Activated naive CD4-positive, alpha-beta T cell treated with anti-CD3 and anti-CD28 coated beads, Interleukin-2, amount 50 U/mL, for 24 hours (primary cell): ENCODE measurements at regions not wholly inside any gene's neighbourhood (a gene's known extent, or its start where the extent isn't known, plus 50 kb on each side); places are given as distances from the start of the nearest gene placed in this dataset.

ENCODE experiments used
- H3K27ac Mint-ChIP-seq: one replicate; pipeline ENCODE4 v1.8.0; 2021; ENCODE audit warnings: mild to moderate bottlenecking, mixed read lengths
- H3K27me3 Mint-ChIP-seq: one replicate; pipeline ENCODE4 v1.8.0; 2021; ENCODE audit warnings: mixed read lengths
- H3K36me3 Mint-ChIP-seq: one replicate; pipeline ENCODE4 v1.8.0; 2021; ENCODE audit warnings: mixed read lengths
- H3K4me1 Mint-ChIP-seq: one replicate; pipeline ENCODE4 v1.8.0; 2021; ENCODE audit warnings: mixed read lengths
- H3K4me3 Mint-ChIP-seq: one replicate; pipeline ENCODE4 v1.8.0; 2021; ENCODE audit warnings: mild to moderate bottlenecking, mixed read lengths
- H3K9me3 Mint-ChIP-seq: one replicate; pipeline ENCODE4 v1.8.0; 2021; ENCODE audit warnings: mixed read lengths

- no peaks in the 10 kb centered on the region for H3K4me1 Mint-ChIP-seq
- H3K4me3 Mint-ChIP-seq: no peak overlapping the region
- H3K27ac Mint-ChIP-seq: no peak overlapping the region
- H3K27me3 Mint-ChIP-seq: no peaks in the 10 kb centered on the region
- H3K36me3 Mint-ChIP-seq: no peaks in the 10 kb centered on the region
- peaks cover 5% of the 10 kb centered on the region for H3K9me3 Mint-ChIP-seq
Observed at GRCh38 chr15:67980171-67980570, 73.9 kb upstream of the PIAS1 start.

DNA sequence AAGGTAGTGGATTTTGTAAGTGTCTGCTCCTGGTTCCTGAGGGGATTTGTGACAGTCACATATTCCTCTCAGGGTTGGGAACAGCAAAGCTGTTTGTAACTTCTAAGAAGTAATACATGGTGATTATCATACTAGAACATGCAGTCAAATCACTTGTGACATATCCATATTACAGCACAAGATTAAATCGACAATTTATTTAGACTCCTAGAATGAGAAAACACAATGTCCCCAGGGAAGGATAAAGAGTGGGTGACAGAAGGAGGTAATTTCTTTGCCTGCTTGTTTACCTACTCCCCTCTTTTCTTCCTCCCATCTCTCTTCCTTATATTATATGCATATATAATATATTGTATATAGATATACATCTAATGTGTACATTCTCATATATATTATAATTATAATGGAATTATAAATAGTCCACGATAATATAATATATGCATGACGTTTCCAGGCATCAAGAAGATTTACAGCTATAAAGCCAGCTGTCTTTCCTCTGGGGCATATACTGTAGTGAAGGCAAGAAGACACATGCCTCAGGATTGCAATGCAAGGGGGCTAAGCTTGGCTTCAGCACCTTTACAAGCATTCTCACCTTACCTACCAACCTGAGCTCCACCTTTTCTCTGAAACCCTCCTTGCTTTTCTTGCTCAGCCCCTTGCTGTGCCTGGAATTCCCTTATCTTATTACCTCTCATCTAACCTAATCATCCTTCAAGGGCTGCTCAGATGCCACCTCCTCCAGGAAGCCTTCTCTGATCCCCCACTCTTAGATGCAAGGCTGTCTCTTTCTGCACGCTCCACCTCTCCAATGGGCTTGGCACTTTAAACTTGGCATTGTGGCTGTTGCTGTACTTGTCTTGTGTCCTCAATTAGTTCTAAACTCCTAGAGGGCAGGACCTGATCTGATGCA, 73.1 kb upstream of the PIAS1 start:
- Mint-ChIP-seq H3K4me3 (no peak overlapping the region), H3K27ac (no peak overlapping the region), H3K36me3 (no peaks in the 10 kb centered on the region), H3K4me1 (no peaks in the 10 kb centered on the region), H3K9me3 (peaks cover 5% of the 10 kb centered on the region), H3K27me3 (no peaks in the 10 kb centered on the region)

DNA sequence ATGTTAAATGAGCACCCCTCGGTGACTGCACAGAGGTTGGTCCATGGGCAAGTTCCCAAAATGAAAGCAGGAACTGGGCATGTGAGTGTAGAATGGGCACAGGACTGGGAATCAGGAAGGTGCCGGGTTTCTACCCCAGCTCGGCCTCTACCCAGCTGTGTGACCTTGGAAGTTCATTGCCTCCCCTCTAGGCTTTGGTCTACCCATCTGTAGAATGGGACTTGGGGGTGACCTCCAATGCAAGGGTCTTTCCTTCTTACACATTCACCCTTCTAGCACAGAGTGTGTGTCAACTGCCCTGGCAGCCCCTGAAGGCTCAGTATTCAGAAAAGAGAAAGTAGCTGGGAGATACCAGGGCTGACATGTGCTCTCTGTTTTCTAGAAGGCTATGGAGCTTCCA, 72.3 kb upstream of the PIAS1 start:
- Mint-ChIP-seq H3K27ac (no peak overlapping the region), H3K4me3 (no peak overlapping the region), H3K9me3 (peaks cover 5% of the 10 kb centered on the region), H3K4me1 (no peaks in the 10 kb centered on the region), H3K27me3 (no peaks in the 10 kb centered on the region), H3K36me3 (no peaks in the 10 kb centered on the region)

DNA sequence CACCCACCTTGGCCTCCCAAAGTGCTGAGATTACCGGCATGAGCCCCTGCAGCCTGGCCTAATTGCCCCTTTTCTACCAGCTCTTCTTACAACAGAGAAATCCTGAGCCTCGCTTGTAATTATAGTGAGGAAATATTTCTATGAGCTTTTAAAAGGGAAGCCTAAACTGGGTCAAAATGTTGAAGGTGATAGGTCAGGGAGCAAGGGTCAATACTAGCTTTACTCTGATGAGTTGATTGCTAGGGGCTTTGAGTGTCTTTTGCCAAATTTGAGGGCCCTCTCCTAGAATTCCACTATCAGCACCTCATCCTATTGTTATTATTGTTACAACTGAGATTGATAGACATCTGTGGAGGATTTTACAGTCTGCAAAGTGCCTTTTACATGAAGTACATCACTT, 62.4 kb upstream of the PIAS1 start:
- Mint-ChIP-seq H3K4me3 (no peak overlapping the region), H3K9me3 (no peaks in the 10 kb centered on the region), H3K27ac (no peak overlapping the region)

DNA sequence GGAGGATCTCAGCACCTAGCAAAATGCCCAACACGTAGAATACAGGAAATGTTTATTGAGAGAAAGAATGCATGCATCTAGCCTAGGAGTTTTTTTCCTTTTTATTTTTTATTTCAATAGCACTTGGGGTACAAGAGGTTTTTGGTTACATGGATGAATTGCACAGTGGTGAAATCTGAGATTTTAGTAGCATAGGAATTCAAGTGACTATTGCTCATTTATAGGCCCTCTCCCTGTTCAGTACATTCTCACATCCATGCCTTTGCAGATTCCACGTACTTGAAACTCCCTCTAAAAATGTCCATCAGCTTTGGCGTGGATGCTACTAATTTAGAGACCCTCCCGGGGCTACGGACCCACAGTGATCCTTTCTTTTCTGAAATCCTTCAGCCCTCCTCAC, 61.7 kb upstream of the PIAS1 start:
- Mint-ChIP-seq H3K27ac (no peak overlapping the region), H3K36me3 (no peaks in the 10 kb centered on the region), H3K27me3 (peaks cover 2% of the 10 kb centered on the region), H3K9me3 (no peaks in the 10 kb centered on the region), H3K4me3 (no peak overlapping the region), H3K4me1 (no peaks in the 10 kb centered on the region)

More for the DNA sequence above, 62.4 kb upstream of the PIAS1 start:
- no peaks in the 10 kb centered on the region for H3K36me3 Mint-ChIP-seq
- peaks cover 2% of the 10 kb centered on the region for H3K27me3 Mint-ChIP-seq
- no peaks in the 10 kb centered on the region for H3K4me1 Mint-ChIP-seq

- H3K9me3 Mint-ChIP-seq: no peaks in the 10 kb centered on the region
- no peak overlapping the region for H3K4me3 Mint-ChIP-seq
- no peaks in the 10 kb centered on the region for H3K4me1 Mint-ChIP-seq
- no peaks in the 10 kb centered on the region for H3K36me3 Mint-ChIP-seq
- H3K27me3 Mint-ChIP-seq: peaks cover 2% of the 10 kb centered on the region
- H3K27ac Mint-ChIP-seq: no peak overlapping the region
Observed at GRCh38 chr15:67992834-67993233, 61.3 kb upstream of the PIAS1 start.

- no peaks in the 10 kb centered on the region for H3K27me3 Mint-ChIP-seq
- no peak overlapping the region for H3K27ac Mint-ChIP-seq
- no peaks in the 10 kb centered on the region for H3K9me3 Mint-ChIP-seq
- H3K4me3 Mint-ChIP-seq: no peak overlapping the region
- no peaks in the 10 kb centered on the region for H3K4me1 Mint-ChIP-seq
- H3K36me3 Mint-ChIP-seq: no peaks in the 10 kb centered on the region
Observed at GRCh38 chr15:67997996-67998395, 56.1 kb upstream of the PIAS1 start.

- Mint-ChIP-seq H3K27me3 (no peaks in the 10 kb centered on the region), H3K36me3 (no peaks in the 10 kb centered on the region), H3K27ac (no peak overlapping the region), H3K4me1 (no peaks in the 10 kb centered on the region), H3K4me3 (no peak overlapping the region), H3K9me3 (no peaks in the 10 kb centered on the region)
Observed at GRCh38 chr15:67998599-67999133, 55.4 kb upstream of the PIAS1 start.

GRCh38 chr15:67999320-68000100, 54.6 kb upstream of the PIAS1 start:
- Mint-ChIP-seq H3K36me3 (no peaks in the 10 kb centered on the region), H3K27ac (no peak overlapping the region), H3K9me3 (no peaks in the 10 kb centered on the region), H3K4me1 (no peaks in the 10 kb centered on the region), H3K4me3 (no peak overlapping the region), H3K27me3 (no peaks in the 10 kb centered on the region)

DNA sequence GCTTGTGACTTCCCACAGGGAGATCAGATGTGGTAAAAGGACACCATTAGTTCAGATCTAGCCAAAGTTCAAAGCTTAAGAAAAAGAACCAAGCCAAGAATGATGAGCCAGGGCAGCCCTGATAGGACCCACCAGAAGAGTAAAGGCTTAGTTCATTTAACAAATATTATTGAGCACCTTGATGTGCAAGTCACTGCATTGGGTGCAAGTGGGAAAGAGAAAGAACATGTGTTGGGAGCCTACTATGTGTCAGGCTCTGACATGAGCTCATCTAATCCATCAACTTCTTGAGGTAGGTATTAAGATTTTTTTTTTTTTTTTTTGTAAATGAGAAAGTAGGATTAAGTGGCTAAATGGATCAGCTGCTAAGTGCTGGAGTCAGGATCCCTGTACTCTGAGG, 53.4 kb upstream of the PIAS1 start:
- H3K4me1 Mint-ChIP-seq: no peaks in the 10 kb centered on the region
- no peak overlapping the region for H3K4me3 Mint-ChIP-seq
- H3K36me3 Mint-ChIP-seq: no peaks in the 10 kb centered on the region
- H3K27me3 Mint-ChIP-seq: no peaks in the 10 kb centered on the region
- no peak overlapping the region for H3K27ac Mint-ChIP-seq
- H3K9me3 Mint-ChIP-seq: no peaks in the 10 kb centered on the region

GRCh38 chr15:68001811-68002210, 52.3 kb upstream of the PIAS1 start:
- no peak overlapping the region for H3K27ac Mint-ChIP-seq
- H3K27me3 Mint-ChIP-seq: no peaks in the 10 kb centered on the region
- H3K4me3 Mint-ChIP-seq: no peak overlapping the region
- H3K4me1 Mint-ChIP-seq: no peaks in the 10 kb centered on the region
- no peaks in the 10 kb centered on the region for H3K36me3 Mint-ChIP-seq
- H3K9me3 Mint-ChIP-seq: peaks cover 3% of the 10 kb centered on the region

DNA sequence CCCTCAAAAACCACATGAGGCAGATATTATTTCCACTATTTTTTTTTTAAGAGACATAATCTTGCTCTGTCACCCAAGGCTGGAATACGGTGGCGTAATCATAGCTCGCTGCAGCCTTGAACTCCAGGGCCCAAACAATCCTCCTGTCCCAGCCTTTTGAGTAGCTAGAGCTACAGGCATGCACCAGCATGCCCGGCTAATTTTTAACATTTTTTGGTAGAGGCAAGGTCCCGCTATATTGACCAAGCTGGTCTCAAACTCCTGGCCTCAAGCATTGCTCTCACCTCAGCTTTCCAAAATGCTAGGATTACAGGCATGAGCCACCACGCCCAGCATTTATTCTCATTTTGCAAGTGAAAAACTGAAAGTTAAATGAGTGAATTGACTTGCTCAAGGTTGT, 50.8 kb upstream of the PIAS1 start:
- no peak overlapping the region for H3K27ac Mint-ChIP-seq

More for the DNA sequence above, 50.8 kb upstream of the PIAS1 start:
- Mint-ChIP-seq H3K4me3 (no peak overlapping the region), H3K27me3 (peaks cover 4% of the 10 kb centered on the region), H3K9me3 (peaks cover 11% of the 10 kb centered on the region), H3K36me3 (peaks cover 5% of the 10 kb centered on the region), H3K4me1 (no peaks in the 10 kb centered on the region)
